ACC112 (cell line): ENCODE measurements at regions not wholly inside any gene's neighbourhood (a gene's known extent, or its start where the extent isn't known, plus 50 kb on each side); places are given as distances from the start of the nearest gene placed in this dataset.

Source experiments
- H2AFZ ChIP-seq: fragments of 200-600 bp; sonication (generic); one replicate; pipeline ENCODE4 v1.6.0; 2017; ENCODE audit warnings: antibody characterized with exemption, low read length; ENCODE audit not compliant: unreplicated experiment
- H3K27ac ChIP-seq: fragments of 200-600 bp; sonication (generic); 2 replicates; pipeline ENCODE4 v1.5.1; 2014; ENCODE audit warnings: low read depth, mild to moderate bottlenecking, antibody characterized with exemption, low read length, moderate library complexity
- H3K27me3 ChIP-seq: fragments of 200-600 bp; sonication (generic); 2 replicates; pipeline ENCODE4 v1.6.1; 2014; ENCODE audit warnings: mild to moderate bottlenecking, antibody characterized with exemption, low read length, moderate library complexity, mixed read lengths; ENCODE audit not compliant: insufficient read depth
- H3K36me3 ChIP-seq: fragments of 200-600 bp; sonication (generic); 2 replicates; pipeline ENCODE4 v1.6.1; 2016; ENCODE audit warnings: mild to moderate bottlenecking, antibody characterized with exemption, low read length, moderate library complexity, mixed read lengths; ENCODE audit not compliant: insufficient read depth
- H3K4me1 ChIP-seq: fragments of 200-600 bp; sonication (generic); one replicate; pipeline ENCODE4 v1.6.1; 2016; ENCODE audit warnings: low read length, mixed read lengths; ENCODE audit not compliant: insufficient read depth, unreplicated experiment, control insufficient read depth
- H3K4me3 ChIP-seq: fragments of 200-600 bp; sonication (generic); 2 replicates; pipeline ENCODE4 v1.5.1; 2014; ENCODE audit warnings: mild to moderate bottlenecking, low read depth, low read length
- H3K79me2 ChIP-seq: fragments of 200-600 bp; sonication (generic); one replicate; pipeline ENCODE4 v1.6.0; 2016; ENCODE audit warnings: low read length; ENCODE audit not compliant: control insufficient read depth, unreplicated experiment, insufficient read depth

GRCh38 chr2:104756118-104756517 is 97.8 kb upstream of the POU3F3 start:
- Histone ChIP-seq H3K79me2 (no peaks in the 10 kb centered on the region), H2AFZ (no peak overlapping the region), H3K4me3 (no peak overlapping the region), H3K27ac (no peak overlapping the region), H3K4me1 (peaks cover 3% of the 10 kb centered on the region), H3K36me3 (no peaks in the 10 kb centered on the region), H3K27me3 (no peaks in the 10 kb centered on the region)

- Histone ChIP-seq H3K79me2 (no peaks in the 10 kb centered on the region), H3K27me3 (no peaks in the 10 kb centered on the region), H3K4me1 (peaks cover 3% of the 10 kb centered on the region), H3K4me3 (no peak overlapping the region), H2AFZ (no peak overlapping the region), H3K36me3 (no peaks in the 10 kb centered on the region), H3K27ac (no peak overlapping the region)
Measured at GRCh38 chr2:104757056-104757455, 96.9 kb upstream of the POU3F3 start.

GRCh38 chr2:104758199-104758620 is 95.7 kb upstream of the POU3F3 start:
- H3K27ac ChIP-seq = no peak overlapping the region
- H2AFZ ChIP-seq = no peak overlapping the region
- H3K4me1 ChIP-seq = peaks cover 3% of the 10 kb centered on the region
- H3K79me2 ChIP-seq = no peaks in the 10 kb centered on the region
- no peaks in the 10 kb centered on the region for H3K36me3 ChIP-seq
- H3K27me3 ChIP-seq = no peaks in the 10 kb centered on the region
- H3K4me3 ChIP-seq = no peak overlapping the region

DNA sequence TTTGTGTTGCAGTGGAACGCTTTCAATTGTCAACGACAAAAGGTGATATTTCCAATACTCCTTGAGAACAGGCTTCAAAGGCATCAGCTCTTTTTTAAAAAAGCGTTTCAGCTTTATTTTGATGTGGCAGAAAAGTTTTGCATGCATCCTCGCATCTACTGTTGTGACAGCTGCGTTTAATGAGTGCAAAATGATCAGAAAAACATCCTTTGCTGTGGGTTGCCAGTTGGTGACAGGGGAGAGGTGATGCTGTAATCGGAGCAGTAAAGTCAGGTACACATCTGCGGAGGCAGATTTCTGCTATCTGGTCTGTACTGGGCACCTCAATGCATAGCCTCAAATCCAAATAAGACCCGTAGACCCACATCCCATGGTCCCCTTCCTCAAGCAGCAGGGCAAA is 91.9 kb upstream of the POU3F3 start:
- H3K27me3 ChIP-seq = no peaks in the 10 kb centered on the region
- H2AFZ ChIP-seq = no peak overlapping the region
- H3K27ac ChIP-seq = no peak overlapping the region
- no peaks in the 10 kb centered on the region for H3K79me2 ChIP-seq
- H3K4me1 ChIP-seq = peaks cover 12% of the 10 kb centered on the region
- H3K4me3 ChIP-seq = no peak overlapping the region
- no peaks in the 10 kb centered on the region for H3K36me3 ChIP-seq

GRCh38 chr2:104766683-104767082 is 87.2 kb upstream of the POU3F3 start:
- H3K4me3 ChIP-seq = no peak overlapping the region
- peak overlapping the region; percentile 40 for H2AFZ ChIP-seq
- no peaks in the 10 kb centered on the region for H3K79me2 ChIP-seq
- no peaks in the 10 kb centered on the region for H3K27me3 ChIP-seq
- H3K36me3 ChIP-seq = no peaks in the 10 kb centered on the region
- H3K4me1 ChIP-seq = peaks cover 32% of the 10 kb centered on the region
- peak overlapping the region; percentile 60 for H3K27ac ChIP-seq

- H3K4me1 ChIP-seq = peaks cover 32% of the 10 kb centered on the region
- H2AFZ ChIP-seq = no peak overlapping the region
- no peaks in the 10 kb centered on the region for H3K79me2 ChIP-seq
- H3K36me3 ChIP-seq = no peaks in the 10 kb centered on the region
- H3K4me3 ChIP-seq = peak overlapping the region; percentile 14; the same call in 1 of the 2 replicates
- H3K27ac ChIP-seq = peak overlapping the region; percentile 88
- no peaks in the 10 kb centered on the region for H3K27me3 ChIP-seq
Measured at GRCh38 chr2:104768694-104769093, 85.2 kb upstream of the POU3F3 start.

- Histone ChIP-seq H3K27ac (peak overlapping the region; percentile 88), H3K36me3 (no peaks in the 10 kb centered on the region), H3K4me3 (no peak overlapping the region), H3K27me3 (no peaks in the 10 kb centered on the region), H2AFZ (no peak overlapping the region), H3K4me1 (peaks cover 32% of the 10 kb centered on the region), H3K79me2 (no peaks in the 10 kb centered on the region)
Measured at GRCh38 chr2:104769096-104769495, 84.8 kb upstream of the POU3F3 start.

- H3K79me2 ChIP-seq = no peaks in the 10 kb centered on the region
- no peaks in the 10 kb centered on the region for H3K27me3 ChIP-seq
- H3K4me1 ChIP-seq = peaks cover 15% of the 10 kb centered on the region
- no peak overlapping the region for H3K27ac ChIP-seq
- H3K4me3 ChIP-seq = no peak overlapping the region
- no peaks in the 10 kb centered on the region for H3K36me3 ChIP-seq
- H2AFZ ChIP-seq = no peak overlapping the region
Measured at GRCh38 chr2:104772996-104773395, 80.9 kb upstream of the POU3F3 start.

GRCh38 chr2:104774631-104775030 is 79.3 kb upstream of the POU3F3 start:
- Histone ChIP-seq H3K27me3 (no peaks in the 10 kb centered on the region), H3K4me3 (no peak overlapping the region), H3K36me3 (no peaks in the 10 kb centered on the region), H2AFZ (no peak overlapping the region), H3K79me2 (no peaks in the 10 kb centered on the region), H3K4me1 (peaks cover 2% of the 10 kb centered on the region), H3K27ac (no peak overlapping the region)

DNA sequence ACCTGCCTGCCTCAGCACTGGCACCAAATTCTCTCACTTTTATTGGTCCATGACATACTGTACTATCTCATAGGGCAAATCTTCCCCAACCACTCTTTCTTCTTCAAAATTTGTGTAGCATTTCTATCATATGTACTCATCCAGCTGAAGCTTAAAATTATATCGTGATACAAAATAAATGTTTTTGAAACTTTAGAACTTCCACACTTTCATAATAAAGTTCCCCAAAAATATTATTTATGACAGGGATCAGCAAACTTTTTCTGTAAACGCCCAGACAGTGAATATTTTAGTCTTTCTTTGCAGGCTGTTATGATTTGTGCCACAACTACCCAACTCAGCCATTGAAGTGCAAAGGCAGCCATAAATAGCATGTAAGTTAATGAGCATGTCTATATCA is 76.2 kb upstream of the POU3F3 start:
- no peak overlapping the region for H2AFZ ChIP-seq
- peaks cover 7% of the 10 kb centered on the region for H3K4me1 ChIP-seq
- H3K27me3 ChIP-seq = no peaks in the 10 kb centered on the region
- no peaks in the 10 kb centered on the region for H3K36me3 ChIP-seq
- no peak overlapping the region for H3K4me3 ChIP-seq
- no peak overlapping the region for H3K27ac ChIP-seq
- H3K79me2 ChIP-seq = no peaks in the 10 kb centered on the region

DNA sequence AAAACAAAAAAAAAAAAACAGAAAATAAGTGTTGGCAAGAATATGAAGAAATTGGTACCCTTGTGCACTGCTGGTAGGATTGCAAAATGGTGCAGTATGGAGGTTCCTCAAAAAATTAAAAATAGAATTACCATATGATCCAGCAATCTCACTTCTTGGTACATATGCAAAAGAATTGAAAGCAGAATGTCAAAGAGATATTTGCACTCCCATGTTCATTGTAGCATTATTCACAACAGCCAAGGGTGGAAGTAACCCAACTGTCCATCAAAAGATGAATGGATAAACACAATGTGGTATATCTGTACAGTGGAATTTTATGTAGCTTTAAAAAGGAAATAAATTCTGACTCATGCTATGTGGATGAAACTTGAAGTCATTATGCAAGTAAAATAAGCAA is 72.8 kb upstream of the POU3F3 start:
- peaks cover 7% of the 10 kb centered on the region for H3K4me1 ChIP-seq
- H3K27me3 ChIP-seq = no peaks in the 10 kb centered on the region
- H3K4me3 ChIP-seq = no peak overlapping the region
- H2AFZ ChIP-seq = no peak overlapping the region
- no peaks in the 10 kb centered on the region for H3K79me2 ChIP-seq
- H3K36me3 ChIP-seq = no peaks in the 10 kb centered on the region
- no peak overlapping the region for H3K27ac ChIP-seq
